IMR-90 (cell line): ENCODE measurements at regions not wholly inside any gene's neighbourhood (a gene's known extent, or its start where the extent isn't known, plus 50 kb on each side); places are given as distances from the start of the nearest gene placed in this dataset.

Experiments used
- CEBPB ChIP-seq: IDR thresholded peaks from 2 replicates; pipeline ENCODE4 v1.6.1; 2012; ENCODE audit warnings: low read depth, low read length, improper control_type of control experiment
- CHD1 ChIP-seq: IDR thresholded peaks from 2 replicates; pipeline ENCODE4 v1.6.1; 2012; ENCODE audit warnings: low read depth, low read length, improper control_type of control experiment
- CTCF ChIP-seq: conservative IDR thresholded peaks from 2 replicates; pipeline ENCODE4 v1.5.1; 2012; ENCODE audit warnings: mild to moderate bottlenecking, low read depth, low read length, improper control_type of control experiment
- ELK1 ChIP-seq: fragments of 150-350 bp; IDR thresholded peaks from 2 replicates; pipeline ENCODE4 v1.6.1; 2016; ENCODE audit warnings: low read depth, mild to moderate bottlenecking, low read length, moderate library complexity, borderline replicate concordance
- MAFK ChIP-seq: IDR thresholded peaks from 2 replicates; pipeline ENCODE4 v1.6.1; 2012; ENCODE audit warnings: low read depth, low read length, improper control_type of control experiment
- POLR2A ChIP-seq: IDR thresholded peaks from 2 replicates; pipeline ENCODE4 v1.6.1; 2012; ENCODE audit warnings: mild to moderate bottlenecking, low read depth, low read length
- RFX5 ChIP-seq: IDR thresholded peaks from 2 replicates; pipeline ENCODE4 v1.8.0; 2012; ENCODE audit warnings: low read depth, mild to moderate bottlenecking, low read length, moderate library complexity
- SMC3 ChIP-seq: fragments of 150-350 bp; IDR thresholded peaks from 2 replicates; pipeline ENCODE4 v1.6.1; 2016; ENCODE audit warnings: low read depth, mild to moderate bottlenecking, antibody characterized with exemption, low read length, moderate library complexity

GRCh38 chr3:80750637-80751036 is 982.8 kb upstream of the ROBO1 start:
- no peak for TF ChIP-seq RFX5
- TF ChIP-seq CTCF: no peak
- no peak for TF ChIP-seq POLR2A
- TF ChIP-seq ELK1: no peak
- no peak for TF ChIP-seq CHD1
- no peak for TF ChIP-seq CEBPB
- TF ChIP-seq MAFK: no peak
- no peak for TF ChIP-seq SMC3
